Choroid plexus epithelial cell (primary cell): ENCODE measurements at regions not wholly inside any gene's neighbourhood (a gene's known extent, or its start where the extent isn't known, plus 50 kb on each side); places are given as distances from the start of the nearest gene placed in this dataset.

Experiments
- DNase-seq: peaks from one replicate; pipeline ENCODE4 v3.0.0-alpha.2; 2010; ENCODE audit warnings: low read depth
- H3K4me3 ChIP-seq: 2 replicates; pipeline ENCODE4 v1.5.1; 2011; ENCODE audit warnings: low read depth, mild to moderate bottlenecking, control low read depth, low read length, moderate library complexity
- CTCF ChIP-seq: conservative IDR thresholded peaks from 2 replicates; pipeline ENCODE4 v1.5.1; 2011; ENCODE audit warnings: low read depth, mild to moderate bottlenecking, control low read depth, inconsistent platforms, low read length, moderate library complexity

GRCh38 chr3:148235566-148235965 is 462.1 kb upstream of the AGTR1 start:
- no peak for DNase-seq
- H3K4me3 ChIP-seq: no peak overlapping the region
- no peak for TF ChIP-seq CTCF

GRCh38 chr3:148238421-148238821 is 459.3 kb upstream of the AGTR1 start:
- DNase-seq: no peak
- no peak for TF ChIP-seq CTCF
- H3K4me3 ChIP-seq: no peak overlapping the region

GRCh38 chr3:148240351-148240750 is 457.4 kb upstream of the AGTR1 start:
- H3K4me3 ChIP-seq: no peak overlapping the region
- DNase-seq: no peak
- no peak for TF ChIP-seq CTCF

GRCh38 chr3:148243609-148244008 is 454.1 kb upstream of the AGTR1 start:
- DNase-seq: no peak
- TF ChIP-seq CTCF: no peak
- H3K4me3 ChIP-seq: no peak overlapping the region

GRCh38 chr3:148246291-148246923 is 451.3 kb upstream of the AGTR1 start:
- no peak for TF ChIP-seq CTCF
- DNase-seq: no peak
- no peak overlapping the region for H3K4me3 ChIP-seq

- no peak for TF ChIP-seq CTCF
- DNase-seq: no peak
Observed at GRCh38 chr3:148253713-148254112, 444.0 kb upstream of the AGTR1 start.

GRCh38 chr3:148254402-148254801 is 443.3 kb upstream of the AGTR1 start:
- H3K4me3 ChIP-seq: no peak overlapping the region
- DNase-seq: no peak
- no peak for TF ChIP-seq CTCF

More at GRCh38 chr3:148253713-148254112, 444.0 kb upstream of the AGTR1 start:
- no peak overlapping the region for H3K4me3 ChIP-seq
